ENCODE measurements at regions not wholly inside any gene's neighbourhood (a gene's known extent, or its start where the extent isn't known, plus 50 kb on each side); places are given as distances from the start of the nearest gene placed in this dataset.

GRCh38 chr5:159438092-159438491 is 107.8 kb upstream of the IL12B start:
- TF ChIP-seq CTCF (IDR thresholded peaks at IDR 0.05 in 8 of 11, conservative IDR thresholded peaks at IDR 0.05 in 3 of 11) (no peak), POLR2A (IDR thresholded peaks at IDR 0.05) (no peak)
